Stimulated activated naive CD4-positive, alpha-beta T cell treated with Interleukin-2 at 50 U/mL for 16 hours (primary cell): ENCODE measurements at regions not wholly inside any gene's neighbourhood (a gene's known extent, or its start where the extent isn't known, plus 50 kb on each side); places are given as distances from the start of the nearest gene placed in this dataset.

Experiments
- DNase-seq: peaks from one replicate; lab custom pipeline; 2025; lab: John Stamatoyannopoulos, UW

DNA sequence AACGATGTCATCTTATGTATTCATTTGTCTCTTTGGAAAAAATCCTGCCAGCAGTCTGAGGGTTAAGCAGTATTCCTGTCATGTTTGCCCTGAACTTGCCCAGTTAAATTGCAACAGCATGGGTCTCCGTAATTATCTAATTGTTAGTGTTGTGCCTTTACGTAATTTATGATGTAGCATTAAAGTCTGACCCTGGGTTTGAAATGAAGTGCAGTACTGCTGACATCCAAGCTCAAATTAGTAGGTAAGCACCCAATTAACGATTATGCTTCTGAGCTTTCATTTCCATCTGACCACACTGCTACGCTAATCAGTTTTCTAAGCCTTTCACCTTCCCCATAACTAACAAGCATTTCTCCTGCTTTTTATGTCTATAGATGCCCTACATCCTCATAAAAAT, 241.8 kb downstream of the ARRDC4 start:
- DNase-seq = no peak

- DNase-seq = no peak
Observed at GRCh38 chr15:98203872-98204660, 243.6 kb downstream of the ARRDC4 start.

- no peak for DNase-seq
Observed at GRCh38 chr15:98207928-98208327, 247.4 kb downstream of the ARRDC4 start.

DNA sequence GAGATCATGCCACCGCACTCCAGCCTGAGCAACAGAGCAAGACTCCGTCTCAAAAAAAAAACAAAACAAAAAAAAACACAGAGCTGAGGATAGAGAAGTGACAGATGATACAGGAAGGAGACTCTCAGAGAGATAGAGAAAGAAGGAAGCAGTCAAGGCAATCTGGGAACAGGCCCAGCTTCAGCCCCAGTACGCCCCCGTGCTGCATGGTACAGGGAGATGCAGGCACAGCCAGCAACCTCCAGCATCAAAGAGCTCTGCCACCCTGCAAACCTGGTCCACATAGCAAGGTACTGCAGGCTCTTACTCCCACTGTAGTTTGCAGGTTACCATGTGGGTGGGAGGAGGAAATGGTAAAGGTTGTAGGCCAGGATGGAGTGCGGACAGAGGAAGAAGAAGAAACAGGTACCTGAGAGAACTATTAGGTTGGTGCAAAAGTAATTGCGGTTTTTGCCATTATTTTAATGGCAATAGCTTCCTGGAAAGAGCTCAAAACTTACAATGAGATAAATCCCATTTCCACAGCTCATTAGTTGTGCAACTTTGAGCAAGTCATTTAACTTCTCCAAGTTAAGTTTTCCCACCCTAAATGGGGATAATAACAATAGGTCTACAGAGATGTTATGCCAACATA, 253.0 kb downstream of the ARRDC4 start:
- no peak for DNase-seq

DNA sequence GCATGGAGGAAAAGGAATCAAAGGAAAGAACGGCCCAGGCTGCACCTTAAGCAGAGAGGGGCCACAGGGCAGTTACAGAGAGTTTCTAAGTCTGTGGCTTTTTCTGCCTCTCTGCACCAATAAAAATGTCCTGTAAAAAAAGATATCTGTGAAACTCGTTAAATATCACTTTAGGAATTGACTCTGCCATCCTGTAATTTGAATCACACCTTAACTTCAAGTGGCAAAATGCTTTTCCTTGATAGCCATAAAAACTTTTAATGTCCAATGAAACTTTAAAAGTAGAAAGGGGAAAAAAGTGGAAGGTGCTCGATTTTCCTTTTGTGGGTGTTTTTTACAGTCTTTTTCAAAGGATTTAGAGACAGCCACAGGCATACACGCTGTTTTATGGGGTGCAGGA, 255.7 kb downstream of the ARRDC4 start:
- no peak for DNase-seq

GRCh38 chr15:98217356-98217755, 256.9 kb downstream of the ARRDC4 start:
- no peak for DNase-seq

- DNase-seq = no peak
Observed at GRCh38 chr15:98221144-98221543, 260.6 kb downstream of the ARRDC4 start.

- DNase-seq = no peak
Observed at GRCh38 chr15:98221577-98221976, 261.1 kb downstream of the ARRDC4 start.

- DNase-seq = no peak
Observed at GRCh38 chr15:98226149-98226548, 265.6 kb downstream of the ARRDC4 start.

- no peak for DNase-seq
Observed at GRCh38 chr15:98226578-98226977, 266.1 kb downstream of the ARRDC4 start.

- DNase-seq = no peak
Observed at GRCh38 chr15:98228846-98229245, 268.3 kb downstream of the ARRDC4 start.

DNA sequence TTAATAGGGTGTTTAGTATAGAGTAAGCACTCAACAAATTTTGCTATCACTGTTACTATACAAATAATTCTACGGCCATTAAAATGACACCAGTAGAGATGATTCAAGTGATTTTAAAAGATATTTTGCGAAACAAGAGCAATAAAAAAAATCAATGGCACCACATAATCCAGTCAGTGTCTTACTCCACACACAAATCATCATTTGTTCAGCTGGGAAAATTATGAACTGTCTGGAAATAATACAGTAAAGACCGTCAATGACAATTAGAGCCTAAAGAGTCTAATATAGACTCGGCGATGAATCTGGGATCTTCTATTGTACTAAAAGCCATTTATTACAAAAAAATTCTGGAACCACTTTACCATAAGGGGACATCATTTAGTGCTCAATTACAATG, 270.5 kb downstream of the ARRDC4 start:
- DNase-seq = no peak

- DNase-seq = no peak
Observed at GRCh38 chr15:98231696-98232440, 271.4 kb downstream of the ARRDC4 start.

- DNase-seq = no peak
Observed at GRCh38 chr15:98232761-98233160, 272.3 kb downstream of the ARRDC4 start.

DNA sequence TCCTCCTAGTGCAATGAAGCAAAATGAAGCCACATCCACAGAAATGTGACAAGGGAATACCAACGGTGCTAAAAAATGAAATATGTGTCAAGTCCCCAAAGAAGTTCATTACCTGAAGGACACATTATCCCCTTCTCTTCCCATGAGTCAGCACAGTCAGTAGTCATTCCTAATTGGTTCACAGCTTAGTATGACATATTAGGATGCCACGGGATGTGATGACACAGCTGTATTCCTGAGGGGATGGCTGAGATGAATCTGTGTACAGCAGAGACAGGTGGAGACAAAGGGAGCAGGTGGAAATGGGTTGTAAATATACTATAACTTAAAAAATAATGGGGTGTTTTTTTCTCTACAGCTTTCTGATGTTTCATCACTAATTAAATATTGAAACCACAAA, 273.4 kb downstream of the ARRDC4 start:
- DNase-seq = no peak

GRCh38 chr15:98240303-98240702, 279.8 kb downstream of the ARRDC4 start:
- no peak for DNase-seq

DNA sequence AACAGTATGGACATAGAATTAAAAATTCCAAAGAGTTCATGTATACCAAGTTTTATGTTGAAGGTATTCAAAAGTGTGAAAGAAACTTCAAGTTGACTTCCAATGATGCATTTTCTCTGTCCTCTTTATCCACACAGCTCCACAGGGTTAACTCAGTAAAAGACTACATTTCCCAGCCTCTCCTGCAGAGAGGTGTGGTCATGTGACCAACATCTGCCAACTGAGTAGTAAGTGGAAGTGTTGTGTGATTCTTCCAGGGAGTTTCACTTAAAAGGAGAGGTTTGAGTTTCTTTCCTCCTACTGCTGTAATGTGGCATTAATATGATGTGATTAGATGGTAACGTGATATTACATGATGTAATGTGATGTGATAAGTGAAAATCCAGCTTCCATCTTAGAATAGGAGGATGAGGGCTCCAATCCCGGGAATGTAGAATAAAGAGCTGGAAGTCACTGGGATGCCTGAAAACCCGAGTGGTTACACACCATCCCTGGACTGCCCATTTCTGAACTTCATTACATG, 280.6 kb downstream of the ARRDC4 start:
- no peak for DNase-seq

DNA sequence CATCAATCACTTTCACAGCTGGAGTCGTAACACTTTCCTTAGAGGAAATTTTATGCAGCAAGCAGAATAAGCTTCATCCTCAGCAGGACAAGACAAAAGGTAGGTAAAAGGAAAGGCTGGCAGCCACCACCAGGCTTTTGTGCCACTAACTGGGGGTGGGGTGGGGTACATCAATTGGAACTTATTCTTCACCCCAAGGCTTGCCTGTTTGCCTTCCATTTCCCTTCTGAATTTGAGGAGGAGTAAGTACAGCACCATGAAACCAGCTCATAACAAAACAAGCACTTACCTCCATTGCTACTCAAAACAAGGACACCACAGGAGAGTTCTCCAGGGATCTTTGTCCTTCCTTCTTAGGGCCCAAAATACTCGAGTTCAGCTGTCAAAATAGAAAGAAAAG, 296.8 kb downstream of the ARRDC4 start:
- no peak for DNase-seq

- DNase-seq = no peak
Observed at GRCh38 chr15:98263787-98264186, 303.3 kb downstream of the ARRDC4 start.

DNA sequence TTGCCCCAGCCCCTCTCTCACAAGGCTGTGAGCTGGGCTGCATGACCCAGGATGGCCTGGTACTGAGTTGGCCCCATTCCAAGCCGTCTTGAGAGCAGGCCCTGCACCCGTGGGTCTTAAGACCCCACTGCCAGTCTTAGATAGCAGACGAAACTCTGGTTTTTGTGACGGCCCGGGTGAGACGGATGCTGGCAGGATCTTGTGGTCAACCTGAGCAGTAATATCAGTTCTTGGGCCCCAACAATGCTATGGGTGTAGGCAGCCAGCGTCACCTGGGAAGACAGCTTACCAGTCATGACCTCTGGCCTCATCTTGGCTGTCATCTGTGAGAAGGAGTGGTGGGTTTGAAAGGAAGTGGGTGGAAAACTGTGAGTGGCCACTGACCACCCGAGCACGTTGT, 305.8 kb downstream of the ARRDC4 start:
- DNase-seq = no peak

- no peak for DNase-seq
Observed at GRCh38 chr15:98268163-98268562, 307.7 kb downstream of the ARRDC4 start.

GRCh38 chr15:98272625-98273024, 312.1 kb downstream of the ARRDC4 start:
- DNase-seq = no peak

GRCh38 chr15:98276018-98276417, 315.5 kb downstream of the ARRDC4 start:
- no peak for DNase-seq
